MM.1S (cell line): ENCODE measurements at regions not wholly inside any gene's neighbourhood (a gene's known extent, or its start where the extent isn't known, plus 50 kb on each side); places are given as distances from the start of the nearest gene placed in this dataset.

Source experiments
- EZH2 ChIP-seq: fragments of 300-600 bp; sonication (generic); optimal IDR thresholded peaks from 2 replicates; pipeline ENCODE3; 2017; ENCODE audit warnings: low read depth, mild to moderate bottlenecking, antibody characterized with exemption, low read length, mixed read lengths
- EZH2phosphoT487 ChIP-seq: fragments of 300-600 bp; sonication (generic); IDR thresholded peaks from 2 replicates; pipeline ENCODE4 v1.6.1; 2018; ENCODE audit warnings: antibody characterized with exemption, low read length
- TF ChIP-seq, protein P1 (sequence below): fragments of 300-600 bp; sonication (generic); IDR thresholded peaks from 2 replicates; pipeline ENCODE4 v1.5.1; 2016; ENCODE audit warnings: antibody characterized with exemption, low read length, mixed read lengths

DNA sequence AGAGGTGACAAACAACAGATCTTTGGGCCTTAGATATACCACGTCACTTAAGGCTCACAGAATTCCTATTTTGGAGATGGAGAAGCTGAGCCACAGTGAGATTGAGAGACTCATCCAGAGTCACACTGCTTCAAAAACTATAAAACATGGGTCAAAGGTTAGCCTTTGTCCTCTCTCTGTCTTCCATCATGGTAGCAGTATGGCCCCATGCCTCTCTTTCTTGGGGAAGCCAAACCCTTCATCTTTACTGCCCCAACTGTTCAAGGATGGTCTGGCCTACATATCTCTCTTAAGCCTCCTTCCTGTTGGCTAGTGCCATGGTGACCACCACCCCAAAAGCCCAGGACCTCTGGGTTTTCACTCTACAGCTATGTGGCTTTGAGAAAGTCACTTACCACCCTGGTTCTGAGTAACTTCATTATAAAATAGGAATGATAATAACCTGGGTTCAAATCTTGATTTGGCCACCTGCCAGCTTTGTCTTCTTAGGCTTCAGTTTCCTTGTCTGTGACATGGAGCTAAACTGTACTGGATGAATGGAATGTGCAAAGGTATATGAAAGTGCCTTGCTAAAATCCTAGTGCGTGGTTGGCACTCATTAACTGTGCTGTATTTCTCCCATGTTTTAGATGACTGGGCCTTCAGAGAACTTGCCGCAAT lies 85.9 kb upstream of the JUN start:
- TF ChIP-seq, protein P1, sequence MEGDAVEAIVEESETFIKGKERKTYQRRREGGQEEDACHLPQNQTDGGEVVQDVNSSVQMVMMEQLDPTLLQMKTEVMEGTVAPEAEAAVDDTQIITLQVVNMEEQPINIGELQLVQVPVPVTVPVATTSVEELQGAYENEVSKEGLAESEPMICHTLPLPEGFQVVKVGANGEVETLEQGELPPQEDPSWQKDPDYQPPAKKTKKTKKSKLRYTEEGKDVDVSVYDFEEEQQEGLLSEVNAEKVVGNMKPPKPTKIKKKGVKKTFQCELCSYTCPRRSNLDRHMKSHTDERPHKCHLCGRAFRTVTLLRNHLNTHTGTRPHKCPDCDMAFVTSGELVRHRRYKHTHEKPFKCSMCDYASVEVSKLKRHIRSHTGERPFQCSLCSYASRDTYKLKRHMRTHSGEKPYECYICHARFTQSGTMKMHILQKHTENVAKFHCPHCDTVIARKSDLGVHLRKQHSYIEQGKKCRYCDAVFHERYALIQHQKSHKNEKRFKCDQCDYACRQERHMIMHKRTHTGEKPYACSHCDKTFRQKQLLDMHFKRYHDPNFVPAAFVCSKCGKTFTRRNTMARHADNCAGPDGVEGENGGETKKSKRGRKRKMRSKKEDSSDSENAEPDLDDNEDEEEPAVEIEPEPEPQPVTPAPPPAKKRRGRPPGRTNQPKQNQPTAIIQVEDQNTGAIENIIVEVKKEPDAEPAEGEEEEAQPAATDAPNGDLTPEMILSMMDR: no peak
- no peak for TF ChIP-seq EZH2
- no peak for TF ChIP-seq EZH2phosphoT487
